ENCODE measurements at regions not wholly inside any gene's neighbourhood (a gene's known extent, or its start where the extent isn't known, plus 50 kb on each side); places are given as distances from the start of the nearest gene placed in this dataset.

GRCh38 chr5:155380480-155380879, 366.9 kb downstream of the KIF4B start:
- no peak overlapping the region for H3K4me3 ChIP-seq (ENCODE audit: insufficient read depth, low read length, poor library complexity, severe bottlenecking)
- H3K36me3 ChIP-seq (ENCODE audit: low read length), result no peaks in the 10 kb centered on the region
- no peak overlapping the region for H3K4me2 ChIP-seq (ENCODE audit: low read depth, low read length, poor library complexity, severe bottlenecking)
- no peaks in the 10 kb centered on the region for H4K20me1 ChIP-seq (ENCODE audit: low read depth, low read length)
- H3F3A ChIP-seq (ENCODE audit: insufficient read depth), result no peaks in the 10 kb centered on the region
- H3K27me3 ChIP-seq (ENCODE audit: low read length), result no peaks in the 10 kb centered on the region
- no peaks in the 10 kb centered on the region for H3K9me3 ChIP-seq (ENCODE audit: insufficient read depth, low read length)
- H3K9me2 ChIP-seq (replicated peaks; ENCODE audit: insufficient read depth, low read length), result no peaks in the 10 kb centered on the region
- H3K27ac ChIP-seq (ENCODE audit: low read depth, low read length), result no peak overlapping the region
- H3K9ac ChIP-seq (ENCODE audit: low read length), result no peak overlapping the region
- H2AFZ ChIP-seq (ENCODE audit: low read depth, low read length, severe bottlenecking), result no peak overlapping the region
- no peaks in the 10 kb centered on the region for H3K79me2 ChIP-seq (ENCODE audit: insufficient read depth, low read length)
- TF ChIP-seq EZH2phosphoT487 (conservative IDR thresholded peaks at IDR 0.05; ENCODE audit: low read length), result no peak
- TF ChIP-seq, protein P1, sequence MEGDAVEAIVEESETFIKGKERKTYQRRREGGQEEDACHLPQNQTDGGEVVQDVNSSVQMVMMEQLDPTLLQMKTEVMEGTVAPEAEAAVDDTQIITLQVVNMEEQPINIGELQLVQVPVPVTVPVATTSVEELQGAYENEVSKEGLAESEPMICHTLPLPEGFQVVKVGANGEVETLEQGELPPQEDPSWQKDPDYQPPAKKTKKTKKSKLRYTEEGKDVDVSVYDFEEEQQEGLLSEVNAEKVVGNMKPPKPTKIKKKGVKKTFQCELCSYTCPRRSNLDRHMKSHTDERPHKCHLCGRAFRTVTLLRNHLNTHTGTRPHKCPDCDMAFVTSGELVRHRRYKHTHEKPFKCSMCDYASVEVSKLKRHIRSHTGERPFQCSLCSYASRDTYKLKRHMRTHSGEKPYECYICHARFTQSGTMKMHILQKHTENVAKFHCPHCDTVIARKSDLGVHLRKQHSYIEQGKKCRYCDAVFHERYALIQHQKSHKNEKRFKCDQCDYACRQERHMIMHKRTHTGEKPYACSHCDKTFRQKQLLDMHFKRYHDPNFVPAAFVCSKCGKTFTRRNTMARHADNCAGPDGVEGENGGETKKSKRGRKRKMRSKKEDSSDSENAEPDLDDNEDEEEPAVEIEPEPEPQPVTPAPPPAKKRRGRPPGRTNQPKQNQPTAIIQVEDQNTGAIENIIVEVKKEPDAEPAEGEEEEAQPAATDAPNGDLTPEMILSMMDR (IDR thresholded peaks at IDR 0.05; ENCODE audit: insufficient read depth, low read length, poor library complexity, severe bottlenecking), result no peak

DNA sequence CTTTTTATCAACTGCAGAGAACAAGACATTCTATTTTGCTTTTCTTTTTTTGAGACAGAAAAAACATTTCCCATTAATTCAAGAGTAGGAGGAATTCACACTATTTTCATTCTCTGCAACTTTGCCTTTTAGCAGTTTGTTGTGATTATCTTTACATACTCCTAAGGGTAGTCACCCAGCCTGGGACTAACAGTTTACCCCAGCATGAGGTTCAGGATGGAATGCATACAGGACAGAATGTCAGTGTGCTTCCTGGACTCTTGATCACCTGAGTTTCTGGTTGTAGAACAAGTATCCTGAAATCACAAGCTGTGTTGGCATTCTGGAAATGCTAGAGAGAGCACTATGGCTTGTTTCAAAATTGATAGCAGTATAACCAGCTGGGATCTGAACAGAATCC, 368.1 kb downstream of the KIF4B start:
- H3K27me3 ChIP-seq (ENCODE audit: low read length), result no peaks in the 10 kb centered on the region
- no peak overlapping the region for H2AFZ ChIP-seq (ENCODE audit: low read depth, low read length, severe bottlenecking)
- H3K4me2 ChIP-seq (ENCODE audit: low read depth, low read length, poor library complexity, severe bottlenecking), result no peak overlapping the region
- H3K9ac ChIP-seq (ENCODE audit: low read length), result no peak overlapping the region
- H3K79me2 ChIP-seq (ENCODE audit: insufficient read depth, low read length), result no peaks in the 10 kb centered on the region
- H3K27ac ChIP-seq (ENCODE audit: low read depth, low read length), result no peak overlapping the region
- no peaks in the 10 kb centered on the region for H3K9me2 ChIP-seq (replicated peaks; ENCODE audit: insufficient read depth, low read length)
- TF ChIP-seq EZH2phosphoT487 (conservative IDR thresholded peaks at IDR 0.05; ENCODE audit: low read length), result no peak
- TF ChIP-seq, protein P1 (IDR thresholded peaks at IDR 0.05; ENCODE audit: insufficient read depth, low read length, poor library complexity, severe bottlenecking), result no peak
- H3K36me3 ChIP-seq (ENCODE audit: low read length), result no peaks in the 10 kb centered on the region
- H3K4me3 ChIP-seq (ENCODE audit: insufficient read depth, low read length, poor library complexity, severe bottlenecking), result no peak overlapping the region
- H4K20me1 ChIP-seq (ENCODE audit: low read depth, low read length), result no peaks in the 10 kb centered on the region
- H3K9me3 ChIP-seq (ENCODE audit: insufficient read depth, low read length), result no peaks in the 10 kb centered on the region
- no peaks in the 10 kb centered on the region for H3F3A ChIP-seq (ENCODE audit: insufficient read depth)

- Histone ChIP-seq H2AFZ (ENCODE audit: low read depth, low read length, severe bottlenecking) (no peak overlapping the region), H3K27ac (ENCODE audit: low read depth, low read length) (no peak overlapping the region), H3K4me2 (ENCODE audit: low read depth, low read length, poor library complexity, severe bottlenecking) (no peak overlapping the region), H3K4me3 (ENCODE audit: insufficient read depth, low read length, poor library complexity, severe bottlenecking) (no peak overlapping the region), H4K20me1 (ENCODE audit: low read depth, low read length) (no peaks in the 10 kb centered on the region), H3K36me3 (ENCODE audit: low read length) (no peaks in the 10 kb centered on the region), H3F3A (ENCODE audit: insufficient read depth) (no peaks in the 10 kb centered on the region), H3K9me2 (replicated peaks; ENCODE audit: insufficient read depth, low read length) (no peaks in the 10 kb centered on the region), H3K27me3 (ENCODE audit: low read length) (no peaks in the 10 kb centered on the region), H3K9me3 (ENCODE audit: insufficient read depth, low read length) (no peaks in the 10 kb centered on the region), H3K9ac (ENCODE audit: low read length) (no peak overlapping the region), H3K79me2 (ENCODE audit: insufficient read depth, low read length) (no peaks in the 10 kb centered on the region)
- TF ChIP-seq EZH2phosphoT487 (conservative IDR thresholded peaks at IDR 0.05; ENCODE audit: low read length), result no peak
- TF ChIP-seq, protein P1 (IDR thresholded peaks at IDR 0.05; ENCODE audit: insufficient read depth, low read length, poor library complexity, severe bottlenecking), result no peak
Observed at GRCh38 chr5:155389498-155389897, 375.9 kb downstream of the KIF4B start.
